Peyer's patch (tissue), 4 donors: ENCODE measurements at regions not wholly inside any gene's neighbourhood (a gene's known extent, or its start where the extent isn't known, plus 50 kb on each side); places are given as distances from the start of the nearest gene placed in this dataset.

Experiments
- DNase-seq, 3 donors: peaks; one replicate each; pipeline ENCODE4 v3.0.0-alpha.2; 2017 to 2019
- H3K27ac ChIP-seq, 4 donors: fragments of 200-600 bp; sonication (generic); one replicate each; pipeline ENCODE4 v1.5.1; 2016 to 2019
- H3K27me3 ChIP-seq, 2 donors: fragments of 200-600 bp; sonication (generic); one replicate each; pipeline ENCODE4 v1.5.1; 2019
- H3K36me3 ChIP-seq, 3 donors: fragments of 200-600 bp; sonication (generic); one replicate each; pipeline ENCODE4 v1.5.1; 2016 to 2019
- H3K4me1 ChIP-seq, 4 donors: fragments of 200-600 bp; sonication (generic); one replicate each; pipeline ENCODE4 v1.5.1; 2016 to 2019
- H3K4me3 ChIP-seq, 4 donors: fragments of 200-600 bp; sonication (generic); 1 replicate in 3 of 4; 2 replicates in 1 of 4; pipeline ENCODE4 v1.5.1; 2016 to 2019; ENCODE audit warnings: mild to moderate bottlenecking in 1 of 4
- H3K9me3 ChIP-seq, 4 donors: fragments of 200-600 bp; sonication (generic); one replicate each; pipeline ENCODE4 v1.5.1; 2016 to 2019; ENCODE audit warnings: mild to moderate bottlenecking in 1 of 4
- CTCF ChIP-seq, 6 experiments: fragments of 450-650 bp in 4 of 6; fragments of 200-600 bp in 2 of 6; sonication (generic) in 1 of 6; IDR thresholded peaks; one replicate each; pipeline ENCODE4 v1.5.1; 2017 to 2019; ENCODE audit warnings: antibody characterized with exemption in 6 of 6, mild to moderate bottlenecking in 3 of 6, moderate library complexity in 1 of 6
- POLR2A ChIP-seq, 2 donors: fragments of 450-650 bp; IDR thresholded peaks; one replicate each; pipeline ENCODE4 v1.5.1; 2017; ENCODE audit warnings: antibody characterized with exemption in 2 of 2, mild to moderate bottlenecking in 2 of 2, moderate library complexity in 2 of 2

GRCh38 chr6:48713612-48714011 lies 602.6 kb upstream of the PTCHD4 start:
- no peaks in the 10 kb centered on the region for H3K4me1 ChIP-seq
- H3K36me3 ChIP-seq, result no peaks in the 10 kb centered on the region
- TF ChIP-seq CTCF (IDR thresholded peaks at IDR 0.05) (no peak), POLR2A (IDR thresholded peaks at IDR 0.05) (no peak)
- no peaks in the 10 kb centered on the region for H3K9me3 ChIP-seq
- H3K4me3 ChIP-seq, result no peak overlapping the region
- no peak overlapping the region for H3K27ac ChIP-seq
- no peak for DNase-seq
- no peaks in the 10 kb centered on the region for H3K27me3 ChIP-seq

DNA sequence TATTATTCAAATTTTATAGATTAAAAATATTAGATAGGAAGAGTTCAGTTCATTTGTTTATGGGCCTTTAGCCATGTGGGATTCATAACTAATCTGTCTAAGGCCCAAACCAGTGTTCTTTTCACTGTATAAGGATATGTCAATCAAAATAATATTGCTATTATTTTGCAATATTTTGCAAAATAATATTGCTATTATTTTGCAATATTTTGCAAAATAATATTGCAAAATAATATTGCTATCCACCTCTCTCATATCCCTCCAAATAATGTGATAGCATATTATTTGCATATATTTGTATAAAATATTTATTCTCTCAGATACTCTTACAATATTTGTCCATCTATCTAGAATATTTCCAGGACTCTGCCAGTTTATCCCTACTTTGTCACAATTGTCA lies 595.3 kb upstream of the PTCHD4 start:
- TF ChIP-seq CTCF (IDR thresholded peaks at IDR 0.05), result no peak
- no peak for TF ChIP-seq POLR2A (IDR thresholded peaks at IDR 0.05)
- no peak for DNase-seq
- Histone ChIP-seq H3K27me3 (no peaks in the 10 kb centered on the region), H3K36me3 (no peaks in the 10 kb centered on the region), H3K27ac (no peak overlapping the region), H3K4me1 (no peaks in the 10 kb centered on the region), H3K9me3 (peaks cover 0 to 4% (median 0%) of the 10 kb centered on the region in 4 donors), H3K4me3 (no peak overlapping the region)

DNA sequence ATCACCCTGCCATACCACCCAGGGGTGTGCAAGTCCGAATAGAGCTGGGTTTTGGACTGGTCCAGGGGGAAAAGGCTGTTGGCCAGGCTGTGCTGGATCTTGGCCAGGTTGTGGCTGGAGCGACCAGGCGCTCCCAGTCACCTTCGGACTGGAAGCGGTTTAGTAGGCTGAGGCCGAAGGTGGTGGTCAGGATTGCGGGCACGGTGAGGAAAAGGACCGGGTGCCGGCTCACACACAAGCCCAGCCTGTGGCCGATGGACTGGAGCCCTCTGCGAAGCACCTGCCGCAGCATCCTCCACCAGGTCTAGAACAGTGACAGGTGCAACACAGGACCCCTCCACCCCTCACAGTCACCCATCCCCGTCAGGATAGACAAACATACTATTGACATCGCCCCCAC lies 590.6 kb upstream of the PTCHD4 start:
- no peaks in the 10 kb centered on the region for H3K4me1 ChIP-seq
- no peaks in the 10 kb centered on the region for H3K27me3 ChIP-seq
- peaks cover 0 to 4% (median 0%) of the 10 kb centered on the region in 4 donors for H3K9me3 ChIP-seq
- no peaks in the 10 kb centered on the region for H3K36me3 ChIP-seq
- H3K27ac ChIP-seq, result no peak overlapping the region
- DNase-seq, result no peak
- no peak overlapping the region for H3K4me3 ChIP-seq
- TF ChIP-seq POLR2A (IDR thresholded peaks at IDR 0.05) (no peak), CTCF (IDR thresholded peaks at IDR 0.05) (no peak)

DNA sequence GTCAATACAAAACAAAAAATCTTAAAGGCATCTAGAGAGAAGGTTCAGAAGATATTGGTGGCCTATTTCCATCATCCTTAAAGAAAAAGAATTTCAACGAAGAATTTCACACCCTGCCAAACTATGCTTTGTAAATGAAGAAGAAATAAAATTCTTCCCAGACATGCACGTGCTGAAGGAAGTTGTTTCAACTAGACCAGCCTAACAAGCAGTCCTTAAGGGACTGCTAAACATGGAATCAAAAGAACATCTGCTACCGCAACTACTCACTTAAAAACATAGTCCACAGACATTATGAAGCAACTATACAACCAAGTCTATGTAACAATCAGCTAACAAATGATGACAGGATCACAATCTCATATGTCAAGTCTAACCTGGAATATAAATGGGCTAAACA lies 584.9 kb upstream of the PTCHD4 start:
- Histone ChIP-seq H3K4me1 (no peaks in the 10 kb centered on the region), H3K4me3 (no peak overlapping the region), H3K36me3 (no peaks in the 10 kb centered on the region), H3K9me3 (no peaks in the 10 kb centered on the region), H3K27ac (no peak overlapping the region), H3K27me3 (no peaks in the 10 kb centered on the region)
- no peak for DNase-seq
- no peak for TF ChIP-seq POLR2A (IDR thresholded peaks at IDR 0.05)
- TF ChIP-seq CTCF (IDR thresholded peaks at IDR 0.05), result no peak

GRCh38 chr6:48691420-48691819 lies 580.4 kb upstream of the PTCHD4 start:
- no peak for TF ChIP-seq POLR2A (IDR thresholded peaks at IDR 0.05)
- TF ChIP-seq CTCF (IDR thresholded peaks at IDR 0.05), result no peak
- Histone ChIP-seq H3K27ac (no peak overlapping the region), H3K27me3 (no peaks in the 10 kb centered on the region), H3K4me3 (no peak overlapping the region), H3K36me3 (no peaks in the 10 kb centered on the region), H3K9me3 (peaks cover 0 to 3% (median 0%) of the 10 kb centered on the region in 4 donors), H3K4me1 (no peaks in the 10 kb centered on the region)
- DNase-seq, result no peak

- Histone ChIP-seq H3K27me3 (no peaks in the 10 kb centered on the region), H3K27ac (no peak overlapping the region), H3K4me3 (no peak overlapping the region), H3K4me1 (no peaks in the 10 kb centered on the region), H3K36me3 (no peaks in the 10 kb centered on the region), H3K9me3 (peaks cover 0 to 3% (median 0%) of the 10 kb centered on the region in 4 donors)
- no peak for DNase-seq
- TF ChIP-seq CTCF (IDR thresholded peaks at IDR 0.05), result no peak
- no peak for TF ChIP-seq POLR2A (IDR thresholded peaks at IDR 0.05)
These were observed 578.5 kb upstream of the PTCHD4 start for GRCh38 chr6:48689498-48689897.
